DND-41 (cell line): ENCODE measurements at regions not wholly inside any gene's neighbourhood (a gene's known extent, or its start where the extent isn't known, plus 50 kb on each side); places are given as distances from the start of the nearest gene placed in this dataset.

ENCODE experiments used
- EZH2 ChIP-seq: IDR thresholded peaks from 3 replicates; pipeline ENCODE4 v1.6.1; 2012; ENCODE audit warnings: borderline replicate concordance, low read depth, mild to moderate bottlenecking, moderate library complexity, low read length, inconsistent platforms; ENCODE audit not compliant: severe bottlenecking
- TF ChIP-seq, protein P1 (sequence below): IDR thresholded peaks from 2 replicates; pipeline ENCODE4 v1.5.1; 2012; ENCODE audit warnings: borderline replicate concordance, low read length, moderate library complexity, mild to moderate bottlenecking; ENCODE audit not compliant: poor library complexity, severe bottlenecking; ENCODE audit errors: extremely low read depth

DNA sequence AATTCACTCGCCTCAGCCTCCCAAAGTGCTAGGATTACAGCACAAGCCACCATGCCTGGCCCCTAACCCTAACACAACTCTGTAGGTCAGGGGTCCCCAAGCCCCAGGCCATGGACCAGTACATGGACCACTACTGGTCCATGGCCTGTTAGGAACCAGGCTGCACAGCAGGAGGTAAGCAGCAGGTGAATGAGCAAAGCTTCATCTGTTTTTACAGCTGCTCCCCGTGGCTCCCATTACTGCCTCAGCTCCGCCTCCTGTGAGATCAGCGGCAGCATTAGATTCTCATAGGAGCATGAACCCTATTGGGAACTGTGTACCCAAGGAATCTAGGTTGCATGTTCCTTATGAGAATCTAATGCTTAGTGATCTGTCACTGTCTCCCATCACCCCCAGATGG lies 201.7 kb downstream of the NRP2 start:
- TF ChIP-seq, protein P1, sequence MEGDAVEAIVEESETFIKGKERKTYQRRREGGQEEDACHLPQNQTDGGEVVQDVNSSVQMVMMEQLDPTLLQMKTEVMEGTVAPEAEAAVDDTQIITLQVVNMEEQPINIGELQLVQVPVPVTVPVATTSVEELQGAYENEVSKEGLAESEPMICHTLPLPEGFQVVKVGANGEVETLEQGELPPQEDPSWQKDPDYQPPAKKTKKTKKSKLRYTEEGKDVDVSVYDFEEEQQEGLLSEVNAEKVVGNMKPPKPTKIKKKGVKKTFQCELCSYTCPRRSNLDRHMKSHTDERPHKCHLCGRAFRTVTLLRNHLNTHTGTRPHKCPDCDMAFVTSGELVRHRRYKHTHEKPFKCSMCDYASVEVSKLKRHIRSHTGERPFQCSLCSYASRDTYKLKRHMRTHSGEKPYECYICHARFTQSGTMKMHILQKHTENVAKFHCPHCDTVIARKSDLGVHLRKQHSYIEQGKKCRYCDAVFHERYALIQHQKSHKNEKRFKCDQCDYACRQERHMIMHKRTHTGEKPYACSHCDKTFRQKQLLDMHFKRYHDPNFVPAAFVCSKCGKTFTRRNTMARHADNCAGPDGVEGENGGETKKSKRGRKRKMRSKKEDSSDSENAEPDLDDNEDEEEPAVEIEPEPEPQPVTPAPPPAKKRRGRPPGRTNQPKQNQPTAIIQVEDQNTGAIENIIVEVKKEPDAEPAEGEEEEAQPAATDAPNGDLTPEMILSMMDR, result no peak
- no peak for TF ChIP-seq EZH2
